GM18498 (cell line): ENCODE measurements at regions not wholly inside any gene's neighbourhood (a gene's known extent, or its start where the extent isn't known, plus 50 kb on each side); places are given as distances from the start of the nearest gene placed in this dataset.

Experiments used
- ATAC-seq: cut with Tn5 transposase; IDR thresholded peaks from one replicate; pipeline ENCODE4 v1.9.1; 2021; ENCODE audit warnings: mild to moderate bottlenecking, moderate library complexity; ENCODE audit not compliant: unreplicated experiment

GRCh38 chr5:56290378-56291078 lies 57.4 kb upstream of the ANKRD55 start:
- ATAC-seq, result no peak

GRCh38 chr5:56289602-56289987 lies 56.5 kb upstream of the ANKRD55 start:
- no peak for ATAC-seq

- ATAC-seq, result no peak
Observed at GRCh38 chr5:56288873-56289601, 55.9 kb upstream of the ANKRD55 start.

GRCh38 chr5:56286015-56286884 lies 53.1 kb upstream of the ANKRD55 start:
- no peak for ATAC-seq

GRCh38 chr5:56282951-56283350 lies 49.8 kb upstream of the ANKRD55 start:
- no peak for ATAC-seq
